ENCODE measurements at regions not wholly inside any gene's neighbourhood (a gene's known extent, or its start where the extent isn't known, plus 50 kb on each side); places are given as distances from the start of the nearest gene placed in this dataset.

- Histone ChIP-seq H3K9ac (ENCODE audit: low read length) (no peak overlapping the region), H3K27me3 (ENCODE audit: insufficient read depth, low read depth, low read length) (no peaks in the 10 kb centered on the region), H3K27ac (ENCODE audit: low read length) (no peak overlapping the region), H2AFZ (ENCODE audit: low read depth, low read length) (no peak overlapping the region), H3K9me2 (ENCODE audit: insufficient read depth, low read length) (no peaks in the 10 kb centered on the region), H4K20me1 (ENCODE audit: insufficient read depth) (no peaks in the 10 kb centered on the region), H3K9me3 (ENCODE audit: low read length) (no peaks in the 10 kb centered on the region), H3K36me3 (ENCODE audit: insufficient read depth, low read length) (no peaks in the 10 kb centered on the region), H3K79me2 (replicated peaks; ENCODE audit: insufficient read depth, low read length) (no peaks in the 10 kb centered on the region), H3K4me2 (ENCODE audit: low read length) (no peak overlapping the region), H3F3A (ENCODE audit: insufficient read depth, low read length, poor library complexity, severe bottlenecking) (no peaks in the 10 kb centered on the region), H3K4me3 (ENCODE audit: low read length) (no peak overlapping the region)
- TF ChIP-seq CTCF (IDR thresholded peaks at IDR 0.05; ENCODE audit: poor library complexity, severe bottlenecking) = no peak
- TF ChIP-seq EZH2 (IDR thresholded peaks at IDR 0.05; ENCODE audit: borderline replicate concordance, insufficient read depth, low read length, poor library complexity, severe bottlenecking) = no peak
- TF ChIP-seq SMC3 (conservative IDR thresholded peaks at IDR 0.05; ENCODE audit: poor library complexity) = no peak
- no peak for TF ChIP-seq POLR2AphosphoS5 (IDR thresholded peaks at IDR 0.05)
- TF ChIP-seq TAF1 (IDR thresholded peaks at IDR 0.05; ENCODE audit: low read depth) = no peak
- TF ChIP-seq MXI1 (conservative IDR thresholded peaks at IDR 0.05; ENCODE audit: poor library complexity, severe bottlenecking) = no peak
- no peak for TF ChIP-seq EP300 (conservative IDR thresholded peaks at IDR 0.05; ENCODE audit: poor library complexity, severe bottlenecking)
These were observed 52.5 kb upstream of the CAMK1G start for GRCh38 chr1:209531006-209531405.

- H3K27ac ChIP-seq (ENCODE audit: low read length) = no peak overlapping the region
- no peaks in the 10 kb centered on the region for H3K9me3 ChIP-seq (ENCODE audit: low read length)
- no peaks in the 10 kb centered on the region for H4K20me1 ChIP-seq (ENCODE audit: insufficient read depth)
- H3K79me2 ChIP-seq (replicated peaks; ENCODE audit: insufficient read depth, low read length) = no peaks in the 10 kb centered on the region
- no peaks in the 10 kb centered on the region for H3K27me3 ChIP-seq (ENCODE audit: insufficient read depth, low read depth, low read length)
- no peak overlapping the region for H3K4me2 ChIP-seq (ENCODE audit: low read length)
- no peaks in the 10 kb centered on the region for H3F3A ChIP-seq (ENCODE audit: insufficient read depth, low read length, poor library complexity, severe bottlenecking)
- no peak overlapping the region for H3K9ac ChIP-seq (ENCODE audit: low read length)
- TF ChIP-seq MXI1 (conservative IDR thresholded peaks at IDR 0.05; ENCODE audit: poor library complexity, severe bottlenecking) = no peak
- TF ChIP-seq CTCF (IDR thresholded peaks at IDR 0.05; ENCODE audit: poor library complexity, severe bottlenecking) = no peak
- TF ChIP-seq TAF1 (IDR thresholded peaks at IDR 0.05; ENCODE audit: low read depth) = no peak
- TF ChIP-seq POLR2AphosphoS5 (IDR thresholded peaks at IDR 0.05) = no peak
- H3K9me2 ChIP-seq (ENCODE audit: insufficient read depth, low read length) = no peaks in the 10 kb centered on the region
- no peaks in the 10 kb centered on the region for H3K36me3 ChIP-seq (ENCODE audit: insufficient read depth, low read length)
- no peak overlapping the region for H3K4me3 ChIP-seq (ENCODE audit: low read length)
- no peak overlapping the region for H2AFZ ChIP-seq (ENCODE audit: low read depth, low read length)
These were observed 52.0 kb upstream of the CAMK1G start for GRCh38 chr1:209531549-209531948.

Small RNAs in the stretch of these regions (small RNA-seq; reads per million reads assigned to genes)
- 0 reads per million in 3 experiments for gene AC104465.1
